ENCODE measurements at regions not wholly inside any gene's neighbourhood (a gene's known extent, or its start where the extent isn't known, plus 50 kb on each side); places are given as distances from the start of the nearest gene placed in this dataset.

GRCh38 chr4:136036744-136037143 lies 1495.5 kb downstream of the PCDH18 start:
- TF ChIP-seq, protein P1, sequence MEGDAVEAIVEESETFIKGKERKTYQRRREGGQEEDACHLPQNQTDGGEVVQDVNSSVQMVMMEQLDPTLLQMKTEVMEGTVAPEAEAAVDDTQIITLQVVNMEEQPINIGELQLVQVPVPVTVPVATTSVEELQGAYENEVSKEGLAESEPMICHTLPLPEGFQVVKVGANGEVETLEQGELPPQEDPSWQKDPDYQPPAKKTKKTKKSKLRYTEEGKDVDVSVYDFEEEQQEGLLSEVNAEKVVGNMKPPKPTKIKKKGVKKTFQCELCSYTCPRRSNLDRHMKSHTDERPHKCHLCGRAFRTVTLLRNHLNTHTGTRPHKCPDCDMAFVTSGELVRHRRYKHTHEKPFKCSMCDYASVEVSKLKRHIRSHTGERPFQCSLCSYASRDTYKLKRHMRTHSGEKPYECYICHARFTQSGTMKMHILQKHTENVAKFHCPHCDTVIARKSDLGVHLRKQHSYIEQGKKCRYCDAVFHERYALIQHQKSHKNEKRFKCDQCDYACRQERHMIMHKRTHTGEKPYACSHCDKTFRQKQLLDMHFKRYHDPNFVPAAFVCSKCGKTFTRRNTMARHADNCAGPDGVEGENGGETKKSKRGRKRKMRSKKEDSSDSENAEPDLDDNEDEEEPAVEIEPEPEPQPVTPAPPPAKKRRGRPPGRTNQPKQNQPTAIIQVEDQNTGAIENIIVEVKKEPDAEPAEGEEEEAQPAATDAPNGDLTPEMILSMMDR (IDR thresholded peaks at IDR 0.05), result no peak
- no peak for TF ChIP-seq POLR2AphosphoS5 (IDR thresholded peaks at IDR 0.05; ENCODE audit: low read depth, low read length)
- TF ChIP-seq TCF7L2 (IDR thresholded peaks at IDR 0.05; ENCODE audit: low read depth, low read length), result no peak
- TF ChIP-seq, protein P2, sequence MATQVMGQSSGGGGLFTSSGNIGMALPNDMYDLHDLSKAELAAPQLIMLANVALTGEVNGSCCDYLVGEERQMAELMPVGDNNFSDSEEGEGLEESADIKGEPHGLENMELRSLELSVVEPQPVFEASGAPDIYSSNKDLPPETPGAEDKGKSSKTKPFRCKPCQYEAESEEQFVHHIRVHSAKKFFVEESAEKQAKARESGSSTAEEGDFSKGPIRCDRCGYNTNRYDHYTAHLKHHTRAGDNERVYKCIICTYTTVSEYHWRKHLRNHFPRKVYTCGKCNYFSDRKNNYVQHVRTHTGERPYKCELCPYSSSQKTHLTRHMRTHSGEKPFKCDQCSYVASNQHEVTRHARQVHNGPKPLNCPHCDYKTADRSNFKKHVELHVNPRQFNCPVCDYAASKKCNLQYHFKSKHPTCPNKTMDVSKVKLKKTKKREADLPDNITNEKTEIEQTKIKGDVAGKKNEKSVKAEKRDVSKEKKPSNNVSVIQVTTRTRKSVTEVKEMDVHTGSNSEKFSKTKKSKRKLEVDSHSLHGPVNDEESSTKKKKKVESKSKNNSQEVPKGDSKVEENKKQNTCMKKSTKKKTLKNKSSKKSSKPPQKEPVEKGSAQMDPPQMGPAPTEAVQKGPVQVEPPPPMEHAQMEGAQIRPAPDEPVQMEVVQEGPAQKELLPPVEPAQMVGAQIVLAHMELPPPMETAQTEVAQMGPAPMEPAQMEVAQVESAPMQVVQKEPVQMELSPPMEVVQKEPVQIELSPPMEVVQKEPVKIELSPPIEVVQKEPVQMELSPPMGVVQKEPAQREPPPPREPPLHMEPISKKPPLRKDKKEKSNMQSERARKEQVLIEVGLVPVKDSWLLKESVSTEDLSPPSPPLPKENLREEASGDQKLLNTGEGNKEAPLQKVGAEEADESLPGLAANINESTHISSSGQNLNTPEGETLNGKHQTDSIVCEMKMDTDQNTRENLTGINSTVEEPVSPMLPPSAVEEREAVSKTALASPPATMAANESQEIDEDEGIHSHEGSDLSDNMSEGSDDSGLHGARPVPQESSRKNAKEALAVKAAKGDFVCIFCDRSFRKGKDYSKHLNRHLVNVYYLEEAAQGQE (IDR thresholded peaks at IDR 0.05; ENCODE audit: insufficient read depth in 1 of 2, low read depth in 2 of 2, low read length in 1 of 2), result no peak

Data from Panc1 (cell line).